GM23248 (cell line): ENCODE measurements at regions not wholly inside any gene's neighbourhood (a gene's known extent, or its start where the extent isn't known, plus 50 kb on each side); places are given as distances from the start of the nearest gene placed in this dataset.

Experiments
- EZH2 ChIP-seq: fragments of 200-600 bp; sonication (generic); IDR thresholded peaks from 2 replicates; pipeline ENCODE4 v1.6.1; 2018; ENCODE audit warnings: antibody characterized with exemption, mild to moderate bottlenecking; ENCODE audit not compliant: insufficient read depth, poor library complexity, severe bottlenecking
- EZH2phosphoT487 ChIP-seq: fragments of 200-600 bp; sonication (generic); IDR thresholded peaks from 2 replicates; pipeline ENCODE4 v1.6.1; 2018; ENCODE audit warnings: antibody characterized with exemption, moderate library complexity, mild to moderate bottlenecking, low read depth; ENCODE audit not compliant: insufficient read depth

- TF ChIP-seq EZH2phosphoT487 (no peak), EZH2 (no peak)
Observed at GRCh38 chr4:19381068-19381467, 870.6 kb upstream of the SLIT2 start.
